Vagina (tissue), 2 donors: ENCODE measurements at regions not wholly inside any gene's neighbourhood (a gene's known extent, or its start where the extent isn't known, plus 50 kb on each side); places are given as distances from the start of the nearest gene placed in this dataset.

Experiments
- CTCF ChIP-seq, 3 experiments: fragments of 450-650 bp in 2 of 3; fragments of 200-600 bp in 1 of 3; sonication (generic) in 1 of 3; IDR thresholded peaks; one replicate each; pipeline ENCODE4 v1.5.1; 2017 to 2019; ENCODE audit warnings: antibody characterized with exemption in 3 of 3, mild to moderate bottlenecking in 2 of 3, moderate library complexity in 2 of 3
- POLR2A ChIP-seq, 2 donors: fragments of 450-650 bp; IDR thresholded peaks; one replicate each; pipeline ENCODE4 v1.6.1; 2017; ENCODE audit warnings: antibody characterized with exemption in 2 of 2, mild to moderate bottlenecking in 2 of 2, moderate library complexity in 2 of 2

DNA sequence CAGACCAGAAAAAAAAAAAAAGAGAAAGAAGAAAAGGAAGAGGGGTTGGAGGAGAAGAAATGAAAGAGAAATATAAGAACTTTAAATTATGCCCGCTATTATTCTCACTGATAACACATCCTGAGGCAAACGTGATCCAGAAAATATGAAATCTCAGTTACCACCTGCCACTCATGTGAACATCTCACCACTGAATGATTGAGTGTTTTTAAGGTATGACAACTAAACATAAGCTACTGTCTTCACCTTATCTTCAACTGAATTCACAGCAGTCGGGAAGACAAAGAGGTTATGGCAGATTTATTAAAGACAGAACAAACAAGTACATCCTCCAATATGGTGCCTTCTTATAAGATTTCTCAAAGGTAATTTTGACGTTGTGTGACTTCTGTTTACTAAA is 327.9 kb downstream of the TMEM161B start:
- TF ChIP-seq POLR2A (IDR thresholded peaks at IDR 0.05), result no peak
- no peak for TF ChIP-seq CTCF (IDR thresholded peaks at IDR 0.05)
